Endothelial cell of umbilical vein (primary cell): ENCODE measurements at regions not wholly inside any gene's neighbourhood (a gene's known extent, or its start where the extent isn't known, plus 50 kb on each side); places are given as distances from the start of the nearest gene placed in this dataset.

Experiments used
- BruUV-seq: library from RNA; stranded (reverse); fragments of 400-500 nt; replicated peaks from 2 replicates; lab custom pipeline; 2021; lab: Mats Ljungman, UMichigan
- CTCF ChIA-PET: fragments of 300-600, 350-600 bp; sonication (Branson Sonifier 250); formaldehyde crosslinking; loops from one replicate; lab custom pipeline; 2021; ENCODE audit warnings: antibody characterized with exemption, inconsistent platforms; lab: Charles Lee
- POLR2A ChIA-PET: fragments of 300-600, 350-600 bp; sonication (Branson Sonifier 250); formaldehyde crosslinking; loops from one replicate; lab custom pipeline; 2021; ENCODE audit warnings: antibody characterized with exemption, inconsistent platforms; lab: Charles Lee
- DNase-seq: peaks from one replicate; pipeline ENCODE4 v3.0.0-alpha.2; 2011; ENCODE audit warnings: low read depth, low spot score
- FAIRE-seq: peaks from 2 replicates; lab custom pipeline; 2011; peaks lifted over from hg19 to GRCh38; lab: Jason Lieb, UNC
- H2AFZ ChIP-seq: 2 replicates; pipeline ENCODE4 v1.6.0; 2012; ENCODE audit warnings: low read depth, low read length, control low read depth, inconsistent platforms
- H3K27ac ChIP-seq: 2 replicates; pipeline ENCODE4 v1.5.1; 2011; ENCODE audit warnings: low read depth, mild to moderate bottlenecking, control low read depth, low read length, moderate library complexity; ENCODE audit not compliant: insufficient read depth
- H3K27me3 ChIP-seq, 2 experiments: 2 replicates each; pipeline versions ENCODE4 v1.6.0 to v1.6.1; 2011; ENCODE audit warnings: low read length in 2 of 2, mixed read lengths in 1 of 2; ENCODE audit not compliant: control insufficient read depth in 2 of 2, insufficient read depth in 2 of 2
- H3K36me3 ChIP-seq, 2 experiments: 2 replicates in 1 of 2; 3 replicates in 1 of 2; pipeline ENCODE4 v1.5.1; 2011; ENCODE audit warnings: low read length in 2 of 2, mild to moderate bottlenecking in 1 of 2, moderate library complexity in 1 of 2; ENCODE audit not compliant: control insufficient read depth in 2 of 2, insufficient read depth in 2 of 2; ENCODE audit errors: extremely low read depth in 1 of 2
- H3K4me1 ChIP-seq: 3 replicates; pipeline ENCODE4 v1.5.1; 2011; ENCODE audit warnings: mild to moderate bottlenecking, low read length; ENCODE audit not compliant: control insufficient read depth, insufficient read depth; ENCODE audit errors: extremely low read depth
- H3K4me2 ChIP-seq: 2 replicates; pipeline ENCODE4 v1.6.1; 2011; ENCODE audit warnings: low read length, control low read depth, mixed read lengths; ENCODE audit not compliant: insufficient read depth
- H3K4me3 ChIP-seq, 3 experiments: fragments of 200-600 bp in 1 of 3; sonication (generic), shearing (Covaris generic) in 1 of 3; replicated peaks in 1 of 3; 2 replicates each; pipeline ENCODE4 v1.5.1; 2011 to 2016; ENCODE audit warnings: control low read depth in 3 of 3, low read length in 3 of 3, mild to moderate bottlenecking in 2 of 3, inconsistent platforms in 1 of 3, low read depth in 1 of 3, moderate library complexity in 1 of 3; ENCODE audit not compliant: insufficient read depth in 1 of 3
- H3K79me2 ChIP-seq: 2 replicates; pipeline ENCODE4 v1.6.0; 2012; ENCODE audit warnings: low read length, inconsistent platforms; ENCODE audit not compliant: control insufficient read depth, insufficient read depth
- H3K9ac ChIP-seq: replicated peaks from 2 replicates; pipeline ENCODE3; 2011; ENCODE audit warnings: low read length, control low read depth; ENCODE audit not compliant: insufficient read depth; ENCODE audit errors: extremely low read depth
- H3K9me1 ChIP-seq: replicated peaks from 3 replicates; pipeline ENCODE4 v1.6.0; 2011; ENCODE audit warnings: mild to moderate bottlenecking, low read length; ENCODE audit not compliant: control insufficient read depth, insufficient read depth; ENCODE audit errors: extremely low read depth
- H3K9me3 ChIP-seq: replicated peaks from 2 replicates; pipeline ENCODE4 v1.5.1; 2012; ENCODE audit warnings: low read length, inconsistent platforms; ENCODE audit not compliant: control insufficient read depth, insufficient read depth
- H4K20me1 ChIP-seq: replicated peaks from 2 replicates; pipeline ENCODE3; 2011; ENCODE audit warnings: mild to moderate bottlenecking, low read length; ENCODE audit not compliant: control insufficient read depth, insufficient read depth; ENCODE audit errors: extremely low read depth
- EZH2 ChIP-seq: IDR thresholded peaks from 2 replicates; pipeline ENCODE4 v1.6.1; 2012; ENCODE audit warnings: borderline replicate concordance, low read depth, mild to moderate bottlenecking, moderate library complexity, low read length, inconsistent platforms; ENCODE audit not compliant: severe bottlenecking
- FOS ChIP-seq: IDR thresholded peaks from 2 replicates; pipeline ENCODE4 v1.6.1; 2011; ENCODE audit warnings: mild to moderate bottlenecking, low read length, moderate library complexity, borderline replicate concordance; ENCODE audit not compliant: insufficient read depth
- GATA2 ChIP-seq: IDR thresholded peaks from 2 replicates; pipeline ENCODE4 v1.7.0; 2011; ENCODE audit warnings: low read depth, mild to moderate bottlenecking, moderate library complexity, mixed read lengths, low read length; ENCODE audit not compliant: insufficient read length, insufficient read depth
- JUN ChIP-seq: IDR thresholded peaks from 2 replicates; pipeline ENCODE4 v1.6.1; 2011; ENCODE audit warnings: borderline replicate concordance, low read depth; ENCODE audit not compliant: insufficient read length, insufficient read depth
- MYC ChIP-seq: IDR thresholded peaks from one replicate; pipeline ENCODE4 v1.6.1; 2011; ENCODE audit warnings: mild to moderate bottlenecking, low read depth, low read length
- POLR2A ChIP-seq: IDR thresholded peaks from 2 replicates; pipeline ENCODE4 v1.6.1; 2012; ENCODE audit warnings: low read depth, mild to moderate bottlenecking, control low read depth, low read length
- POLR2AphosphoS5 ChIP-seq: IDR thresholded peaks from 2 replicates; pipeline ENCODE4 v1.6.1; 2012; ENCODE audit warnings: low read depth, mild to moderate bottlenecking, control low read depth, low read length, moderate library complexity; ENCODE audit not compliant: insufficient read depth
- dilution Hi-C: fragments of 300-500 bp; cut with MboI; formaldehyde crosslinking; loops from one replicate; pipeline ENCODE4 v1.15.0; 2019; ENCODE audit warnings: low sequenced_read_pairs; ENCODE audit not compliant: extremely low pct_ligation_motif_present
- intact Hi-C: fragments of 100-400 bp; cut with micrococcal nuclease; formaldehyde crosslinking; loops from one replicate; pipeline ENCODE4 v1.10.0; 2022
- TF ChIP-seq, protein P1 (sequence below): IDR thresholded peaks from 2 replicates; pipeline ENCODE4 v1.6.1; 2011; ENCODE audit not compliant: insufficient read depth, insufficient read length
- TF ChIP-seq, protein P2 (sequence below), 2 donors: IDR thresholded peaks; 1 replicate in 1 of 2; 2 replicates in 1 of 2; pipeline ENCODE4 v1.5.1; 2011; ENCODE audit warnings: low read length in 2 of 2, mild to moderate bottlenecking in 2 of 2, moderate library complexity in 2 of 2, control low read depth in 1 of 2, inconsistent platforms in 1 of 2, low read depth in 1 of 2; ENCODE audit not compliant: insufficient read depth in 1 of 2; ENCODE audit errors: extremely low read depth in 1 of 2

DNA sequence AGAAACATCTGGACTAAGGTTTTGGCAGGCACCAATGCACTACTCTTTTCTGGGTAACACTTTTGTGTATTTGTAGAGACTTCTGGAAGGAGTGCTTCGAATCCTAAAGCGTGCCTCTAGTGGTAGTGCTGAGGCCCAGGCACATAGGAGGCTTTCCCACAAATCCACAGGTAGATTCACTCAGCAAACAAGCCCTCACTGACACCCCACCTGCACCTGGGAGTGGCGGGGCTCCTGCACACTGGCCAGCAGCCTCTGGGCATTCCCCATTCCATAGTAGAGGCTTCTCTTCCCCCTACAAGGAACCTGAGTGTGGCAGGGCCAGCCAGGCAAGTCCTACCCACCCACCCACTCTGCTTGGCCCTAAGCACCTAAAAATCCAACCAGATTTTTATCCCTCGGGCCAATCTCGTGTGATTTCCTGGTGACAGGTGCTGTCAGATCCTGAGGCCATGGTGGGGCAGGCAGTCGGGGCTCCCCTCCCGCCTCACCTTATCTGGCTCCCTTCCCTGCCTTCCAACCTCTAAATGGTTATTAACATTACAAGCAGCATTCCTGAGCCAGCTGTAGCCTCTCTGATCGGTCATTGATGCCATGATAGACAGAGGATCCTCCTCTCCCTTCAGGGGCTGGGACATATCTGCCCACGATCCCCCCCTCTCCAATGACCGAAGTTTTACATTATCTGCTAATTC is 82.4 kb downstream of the SLC2A10 start:
- Histone ChIP-seq H2AFZ (no peak overlapping the region), H3K4me3 (no peak overlapping the region), H3K9me3 (no peaks in the 10 kb centered on the region), H4K20me1 (no peaks in the 10 kb centered on the region), H3K27me3 (no peaks in the 10 kb centered on the region), H3K4me1 (no peaks in the 10 kb centered on the region), H3K9me1 (no peaks in the 10 kb centered on the region), H3K9ac (no peak overlapping the region), H3K36me3 (no peaks in the 10 kb centered on the region), H3K79me2 (no peaks in the 10 kb centered on the region), H3K4me2 (no peak overlapping the region), H3K27ac (no peak overlapping the region)
- TF ChIP-seq FOS, result no peak
- no peak for TF ChIP-seq POLR2AphosphoS5
- TF ChIP-seq, protein P1, sequence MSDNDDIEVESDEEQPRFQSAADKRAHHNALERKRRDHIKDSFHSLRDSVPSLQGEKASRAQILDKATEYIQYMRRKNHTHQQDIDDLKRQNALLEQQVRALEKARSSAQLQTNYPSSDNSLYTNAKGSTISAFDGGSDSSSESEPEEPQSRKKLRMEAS, result no peak
- no peak for TF ChIP-seq POLR2A
- no peak for TF ChIP-seq EZH2
- TF ChIP-seq MYC, result no peak
- TF ChIP-seq, protein P2, sequence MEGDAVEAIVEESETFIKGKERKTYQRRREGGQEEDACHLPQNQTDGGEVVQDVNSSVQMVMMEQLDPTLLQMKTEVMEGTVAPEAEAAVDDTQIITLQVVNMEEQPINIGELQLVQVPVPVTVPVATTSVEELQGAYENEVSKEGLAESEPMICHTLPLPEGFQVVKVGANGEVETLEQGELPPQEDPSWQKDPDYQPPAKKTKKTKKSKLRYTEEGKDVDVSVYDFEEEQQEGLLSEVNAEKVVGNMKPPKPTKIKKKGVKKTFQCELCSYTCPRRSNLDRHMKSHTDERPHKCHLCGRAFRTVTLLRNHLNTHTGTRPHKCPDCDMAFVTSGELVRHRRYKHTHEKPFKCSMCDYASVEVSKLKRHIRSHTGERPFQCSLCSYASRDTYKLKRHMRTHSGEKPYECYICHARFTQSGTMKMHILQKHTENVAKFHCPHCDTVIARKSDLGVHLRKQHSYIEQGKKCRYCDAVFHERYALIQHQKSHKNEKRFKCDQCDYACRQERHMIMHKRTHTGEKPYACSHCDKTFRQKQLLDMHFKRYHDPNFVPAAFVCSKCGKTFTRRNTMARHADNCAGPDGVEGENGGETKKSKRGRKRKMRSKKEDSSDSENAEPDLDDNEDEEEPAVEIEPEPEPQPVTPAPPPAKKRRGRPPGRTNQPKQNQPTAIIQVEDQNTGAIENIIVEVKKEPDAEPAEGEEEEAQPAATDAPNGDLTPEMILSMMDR (IDR thresholded peaks at IDR 0.05; ENCODE audit: extremely low read depth in 1 of 2, insufficient read depth in 1 of 2, low read depth in 1 of 2, low read length in 2 of 2), result no peak
- TF ChIP-seq JUN, result no peak
- no peak for TF ChIP-seq GATA2
- ChIA-PET POLR2A (no interaction called here), CTCF (no interaction called here)
- intact Hi-C loops (no loop called here), dilution Hi-C loops (no loop called here)
- DNase-seq (no peak), FAIRE-seq (no peak)
- BruUV-seq, result no TSS peak
